ENCODE measurements at regions not wholly inside any gene's neighbourhood (a gene's known extent, or its start where the extent isn't known, plus 50 kb on each side); places are given as distances from the start of the nearest gene placed in this dataset.

DNA sequence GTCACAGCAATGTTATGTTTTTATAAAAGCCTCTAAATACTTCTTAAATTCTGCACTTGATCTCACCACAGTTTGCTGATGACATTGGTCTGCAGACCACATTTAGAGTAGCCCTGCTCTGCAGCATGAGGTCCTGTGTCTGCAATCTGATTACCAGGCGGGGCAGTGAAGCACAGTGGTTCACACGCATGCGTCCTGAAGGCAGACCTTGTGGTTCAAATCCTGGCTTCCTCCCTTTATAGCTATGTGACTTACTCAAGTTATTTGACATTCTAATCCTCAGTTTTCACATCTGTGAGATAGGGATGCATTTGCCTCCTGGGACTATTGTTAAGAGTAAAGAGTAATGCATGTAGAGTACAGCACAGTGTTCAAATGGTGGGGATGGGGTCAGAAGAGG is 50.3 kb downstream of the BMAL2 start:
- ATAC-seq = no peak

DNA sequence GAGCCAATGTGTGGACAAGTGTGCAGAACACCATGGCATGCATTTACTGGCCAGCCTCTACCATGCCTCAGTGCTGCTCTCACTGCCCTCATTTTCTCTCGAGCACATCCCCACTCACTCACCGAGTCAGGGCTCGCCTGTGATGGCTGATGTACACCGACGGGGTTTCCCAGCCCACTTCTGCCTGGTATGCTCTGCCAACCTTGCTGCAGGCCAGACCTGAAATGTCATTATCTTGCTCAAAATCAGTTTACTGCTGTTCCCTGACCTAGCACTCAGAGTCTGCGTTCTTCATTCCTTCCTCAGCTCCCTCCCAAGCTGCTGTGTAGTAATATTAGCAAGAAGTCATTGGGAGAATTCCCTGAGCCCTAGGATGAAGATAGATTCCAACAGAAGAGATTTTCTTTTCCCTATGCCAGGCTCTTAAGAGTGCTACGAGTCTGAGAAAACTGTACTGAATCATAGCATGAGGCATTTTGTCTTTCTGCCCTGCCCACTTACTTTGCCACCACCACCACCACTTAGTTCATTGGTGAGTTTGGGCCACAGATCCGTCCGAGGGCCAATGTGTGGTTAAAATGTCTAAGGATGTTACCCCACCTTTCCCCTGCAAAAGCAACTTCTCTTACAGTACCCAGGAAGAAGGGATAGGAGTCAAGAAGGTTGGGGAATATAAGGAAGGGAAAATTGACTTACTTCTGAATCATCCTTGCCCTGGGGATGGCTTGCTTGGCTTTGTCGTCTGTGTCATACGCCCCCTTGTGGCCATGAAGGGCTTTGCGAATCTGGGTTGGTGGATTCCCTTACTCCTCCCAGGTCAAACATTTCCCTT is 51.0 kb downstream of the BMAL2 start:
- ATAC-seq = peak; percentile 92

GRCh38 chr12:27384261-27384590 is 51.6 kb downstream of the BMAL2 start:
- ATAC-seq = no peak

DNA sequence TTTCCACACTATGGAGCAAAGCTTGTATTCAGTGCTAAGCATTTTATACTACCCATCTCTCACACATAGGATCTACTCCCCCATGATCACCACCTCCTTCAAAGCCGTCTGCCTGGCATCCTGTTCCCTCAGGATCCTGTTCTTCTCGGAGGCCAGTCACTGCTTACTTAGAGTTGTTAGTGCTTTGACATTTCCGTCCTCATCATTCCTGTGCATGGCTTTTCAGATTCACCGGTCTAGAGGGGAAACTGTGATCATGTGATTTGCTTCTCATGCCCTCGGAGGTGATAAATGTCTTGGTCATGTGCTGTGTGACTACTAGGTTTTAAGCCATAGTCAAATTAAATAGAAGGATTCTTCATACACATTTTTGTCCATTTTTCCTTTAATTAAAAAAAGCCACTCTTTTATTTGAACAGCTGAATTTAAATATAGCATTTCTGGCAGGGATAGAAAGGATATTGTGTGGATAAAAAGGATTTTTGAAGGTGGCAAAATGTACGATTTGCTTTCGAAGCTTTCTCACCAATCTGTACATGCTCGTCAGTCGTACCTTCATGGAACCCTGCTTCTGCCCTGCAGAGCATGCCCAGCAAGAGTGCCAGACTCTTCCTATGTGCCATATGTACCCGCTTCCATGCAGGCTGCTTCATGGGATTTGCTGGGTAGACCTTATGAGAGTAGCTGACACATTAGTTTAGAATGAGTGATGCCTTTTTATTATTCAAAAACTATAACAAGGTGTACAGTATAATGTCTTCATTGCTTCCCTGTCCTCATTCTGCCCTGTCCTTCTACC is 53.3 kb downstream of the BMAL2 start:
- ATAC-seq = no peak

GRCh38 chr12:27387473-27387872 is 54.8 kb downstream of the BMAL2 start:
- ATAC-seq = no peak

GRCh38 chr12:27388650-27389049 is 56.0 kb downstream of the BMAL2 start:
- no peak for ATAC-seq

DNA sequence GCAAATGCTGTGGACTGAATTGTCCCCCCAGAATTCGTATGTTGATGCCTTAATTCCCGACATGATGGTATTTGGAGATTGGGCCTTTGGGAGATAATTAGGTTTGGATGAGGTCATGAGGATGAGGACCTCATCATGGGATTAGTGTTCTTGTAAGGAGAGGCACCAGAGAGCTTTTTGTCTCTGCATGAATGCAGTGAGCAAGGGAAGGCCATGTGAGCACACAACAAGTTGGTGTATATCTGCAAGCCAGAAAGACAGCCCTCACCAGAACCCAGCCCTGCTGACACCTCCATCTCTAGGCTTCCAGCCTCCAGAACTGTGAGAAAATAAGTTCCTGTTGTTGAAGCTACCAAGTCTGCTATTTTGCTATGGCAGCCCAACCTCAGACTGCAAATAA is 51.9 kb upstream of the SMCO2 start:
- no peak for ATAC-seq

DNA sequence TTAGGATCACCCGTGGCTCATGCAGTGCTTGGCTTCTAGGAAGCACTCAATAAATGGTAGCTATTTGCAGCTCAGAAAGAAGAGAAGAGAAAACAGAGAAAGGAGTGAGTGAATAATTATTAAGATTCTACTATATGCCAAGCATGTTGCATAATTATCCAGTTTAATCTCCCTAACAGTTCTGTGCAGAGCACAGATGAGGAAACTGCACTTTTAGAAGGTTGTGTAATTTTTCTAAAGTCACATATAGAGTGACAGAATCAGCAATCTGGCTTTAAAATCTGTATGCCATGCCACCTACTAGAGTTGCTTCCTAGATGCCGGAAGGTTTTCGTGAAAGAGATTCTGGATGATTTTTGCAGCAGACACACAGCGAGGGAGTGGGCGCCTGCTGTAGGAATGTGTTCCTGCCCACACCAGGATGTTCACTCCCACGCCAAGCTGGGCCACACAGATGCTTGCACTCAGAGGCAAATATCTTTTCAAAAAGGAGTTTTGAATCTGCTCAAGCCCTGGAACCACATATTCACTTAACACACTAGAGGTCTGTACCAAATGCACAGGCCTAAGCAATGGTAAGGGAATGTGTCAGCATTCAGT is 50.2 kb upstream of the SMCO2 start:
- no peak for ATAC-seq
